GM21717 (cell line): ENCODE measurements at regions not wholly inside any gene's neighbourhood (a gene's known extent, or its start where the extent isn't known, plus 50 kb on each side); places are given as distances from the start of the nearest gene placed in this dataset.
"Not testable (repeated sequence)": the region's sequence is repeated elsewhere in the genome, so short reads cannot be mapped to it uniquely, and the experiment has no call there.

Source experiments
- ATAC-seq: cut with Tn5 transposase; IDR thresholded peaks from one replicate; pipeline ENCODE4 v1.9.1; 2021; ENCODE audit warnings: mild to moderate bottlenecking, moderate library complexity; ENCODE audit not compliant: unreplicated experiment

GRCh38 chr1:95582746-95583145 lies 348.7 kb downstream of the RWDD3 start:
- no peak for ATAC-seq

GRCh38 chr1:95583661-95584210 lies 349.7 kb downstream of the RWDD3 start:
- ATAC-seq = no peak

DNA sequence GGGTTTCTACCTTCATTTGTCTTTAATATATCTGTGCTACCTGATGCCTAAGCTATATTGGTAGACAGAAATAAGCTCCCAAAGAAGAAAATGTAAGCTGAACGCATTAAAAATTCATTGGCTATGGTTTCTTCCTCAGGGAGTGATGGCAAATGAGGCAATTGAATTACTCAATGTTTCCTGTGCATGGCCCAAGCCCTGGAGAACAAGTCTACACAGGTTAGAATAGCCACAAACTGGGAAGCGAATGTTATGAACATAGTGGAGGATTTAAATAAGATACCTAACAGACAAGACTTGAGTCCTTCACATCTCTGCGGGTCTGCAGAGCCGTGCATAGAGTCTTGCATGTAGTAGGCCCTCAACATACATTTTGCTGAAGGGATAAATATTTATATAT lies 350.3 kb downstream of the RWDD3 start:
- no peak for ATAC-seq

GRCh38 chr1:95604771-95605170 lies 370.8 kb downstream of the RWDD3 start:
- ATAC-seq = no peak

DNA sequence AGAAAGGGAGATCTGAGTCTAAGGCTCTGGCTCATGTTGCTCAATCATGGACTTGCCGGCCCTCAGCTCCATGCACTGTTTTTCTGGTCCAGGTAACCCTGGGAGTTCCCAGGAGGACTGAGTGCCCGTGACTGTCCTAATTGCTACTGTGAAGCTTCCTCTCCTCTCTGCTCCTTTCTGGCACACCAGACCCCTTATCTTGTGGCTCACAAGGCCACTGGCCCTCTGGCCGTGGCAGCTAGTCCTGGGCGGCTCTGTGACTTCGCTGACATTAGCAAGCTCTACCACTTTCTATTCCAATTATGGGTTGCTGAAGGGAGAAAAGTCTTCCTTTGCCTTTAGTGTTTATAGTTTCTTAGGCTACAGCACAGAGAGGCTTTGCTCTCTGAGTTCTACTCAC lies 380.2 kb downstream of the RWDD3 start:
- ATAC-seq = no peak

- no peak for ATAC-seq
Measured at GRCh38 chr1:95615421-95615820, 381.4 kb downstream of the RWDD3 start.

DNA sequence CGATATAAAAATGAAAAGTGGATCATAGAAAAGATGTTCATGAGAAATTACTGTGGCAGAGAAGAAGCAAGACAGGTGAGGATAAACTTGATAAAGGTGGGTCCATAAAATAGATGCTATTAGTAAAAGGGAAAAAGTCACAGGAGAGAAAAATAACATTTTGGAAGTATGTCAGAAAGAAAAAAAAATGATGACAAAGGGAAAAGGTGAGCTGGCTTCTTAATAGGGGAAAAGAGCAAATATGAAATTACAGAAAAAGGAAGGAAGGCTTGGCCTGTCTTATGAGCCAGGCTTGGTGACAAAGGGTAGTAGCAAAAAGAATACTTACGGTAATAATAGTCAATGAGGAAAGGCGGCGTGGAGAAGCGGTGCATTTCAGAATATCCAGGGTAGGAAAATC lies 386.1 kb downstream of the RWDD3 start:
- ATAC-seq = no peak

DNA sequence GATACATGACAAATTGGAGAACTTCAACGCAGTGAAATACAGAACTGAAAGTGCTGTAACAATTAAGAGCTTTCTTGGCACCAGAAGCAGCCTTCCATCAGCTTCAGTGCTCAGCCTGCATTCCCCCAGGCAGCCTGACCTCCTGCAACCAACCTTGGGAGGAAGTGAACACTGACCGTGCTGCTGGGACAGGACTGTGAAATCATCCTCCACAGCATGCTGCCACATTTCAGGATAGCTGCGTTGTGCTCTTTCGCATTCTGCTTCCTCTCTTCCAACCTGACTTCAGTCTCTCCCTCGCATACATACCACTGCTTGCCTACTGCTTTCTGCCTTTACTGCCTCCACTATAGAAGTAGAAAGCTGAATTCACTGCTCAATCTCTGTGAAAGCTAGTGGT lies 388.6 kb downstream of the RWDD3 start:
- no peak for ATAC-seq

- no peak for ATAC-seq
Measured at GRCh38 chr1:95625224-95625623, 391.2 kb downstream of the RWDD3 start.

DNA sequence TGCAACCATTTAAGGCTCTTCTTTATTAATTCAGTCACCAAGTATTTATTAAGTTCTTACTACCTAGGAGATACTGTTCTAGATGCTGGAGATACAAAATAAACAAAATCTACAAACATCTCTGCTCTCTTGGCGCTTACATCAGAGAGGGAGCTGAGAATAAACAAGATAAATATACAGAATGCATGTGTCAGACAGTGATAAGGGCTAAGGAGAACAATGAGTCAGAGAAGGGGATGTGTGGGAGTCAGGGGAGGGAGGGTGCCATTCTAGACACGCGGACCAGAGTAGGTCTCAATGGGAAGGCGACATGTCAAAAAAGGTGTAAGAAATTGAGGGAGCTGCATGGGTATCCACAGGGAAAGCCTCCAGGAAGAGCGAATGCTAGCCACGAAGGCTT lies 393.2 kb downstream of the RWDD3 start:
- no peak for ATAC-seq

GRCh38 chr1:95631695-95632094 lies 397.7 kb downstream of the RWDD3 start:
- no peak for ATAC-seq

GRCh38 chr1:95635811-95636210 lies 401.8 kb downstream of the RWDD3 start:
- no peak for ATAC-seq

DNA sequence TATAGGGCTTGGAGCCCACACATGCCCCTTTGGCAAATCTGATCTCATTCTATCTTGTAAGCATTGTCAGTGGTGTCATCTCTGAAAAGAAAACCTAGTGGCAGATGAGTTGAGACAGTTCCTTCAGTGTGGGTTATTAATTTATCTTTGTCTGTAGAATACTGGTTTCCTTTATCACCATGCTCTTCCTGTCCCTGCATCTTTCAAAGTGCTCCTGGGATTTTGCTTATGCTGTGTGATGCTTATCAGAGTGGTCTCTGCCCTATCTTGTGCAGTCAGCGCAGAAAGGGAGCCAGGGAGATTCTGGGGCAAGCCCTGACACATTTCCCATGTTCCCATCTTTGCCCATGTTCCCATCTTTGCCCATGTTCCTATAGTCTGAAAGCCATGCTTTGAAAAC lies 402.9 kb downstream of the RWDD3 start:
- ATAC-seq = no peak

- ATAC-seq = no peak
Measured at GRCh38 chr1:95640746-95641145, 406.7 kb downstream of the RWDD3 start.

DNA sequence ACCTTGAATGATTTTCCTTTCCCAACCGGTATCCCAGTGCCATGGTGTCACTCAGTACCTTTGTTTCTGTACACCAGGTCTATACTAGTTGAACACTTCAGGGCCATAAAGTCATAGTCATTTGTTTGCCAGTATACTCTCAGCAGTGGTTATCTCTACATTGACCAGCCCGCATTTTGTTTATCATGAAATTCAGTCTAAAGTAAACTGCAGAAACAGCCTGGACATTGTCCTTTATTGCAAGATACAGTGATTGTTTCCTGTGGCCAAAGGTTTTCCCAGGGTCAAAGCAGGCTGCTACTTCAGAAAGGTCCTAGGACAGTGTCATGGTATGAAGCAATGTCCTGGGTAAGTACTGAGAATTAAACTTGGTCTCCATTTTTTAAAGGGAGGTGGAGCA lies 407.4 kb downstream of the RWDD3 start:
- ATAC-seq = no peak

DNA sequence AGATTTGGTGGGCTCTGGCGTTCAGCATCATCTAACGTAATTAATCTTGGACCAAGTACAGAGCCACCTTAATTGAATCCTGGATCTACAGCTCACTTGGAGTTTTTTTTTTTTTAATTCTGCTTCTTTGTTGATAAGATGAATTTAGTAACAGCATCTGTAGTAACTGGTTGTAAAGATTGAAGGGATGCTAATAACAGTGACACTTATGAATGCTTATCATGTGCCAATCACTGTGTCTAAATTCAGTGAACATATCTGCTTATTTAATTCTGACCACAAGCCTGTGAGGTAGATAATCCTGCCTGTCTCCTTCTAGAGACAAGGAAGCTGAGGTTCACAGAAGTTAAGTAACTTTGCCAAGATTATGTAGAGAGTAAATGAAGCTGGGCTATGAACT lies 408.0 kb downstream of the RWDD3 start:
- no peak for ATAC-seq

GRCh38 chr1:95643071-95643470 lies 409.1 kb downstream of the RWDD3 start:
- no peak for ATAC-seq

GRCh38 chr1:95645126-95645525 lies 411.1 kb downstream of the RWDD3 start:
- ATAC-seq = not testable (repeated sequence)

DNA sequence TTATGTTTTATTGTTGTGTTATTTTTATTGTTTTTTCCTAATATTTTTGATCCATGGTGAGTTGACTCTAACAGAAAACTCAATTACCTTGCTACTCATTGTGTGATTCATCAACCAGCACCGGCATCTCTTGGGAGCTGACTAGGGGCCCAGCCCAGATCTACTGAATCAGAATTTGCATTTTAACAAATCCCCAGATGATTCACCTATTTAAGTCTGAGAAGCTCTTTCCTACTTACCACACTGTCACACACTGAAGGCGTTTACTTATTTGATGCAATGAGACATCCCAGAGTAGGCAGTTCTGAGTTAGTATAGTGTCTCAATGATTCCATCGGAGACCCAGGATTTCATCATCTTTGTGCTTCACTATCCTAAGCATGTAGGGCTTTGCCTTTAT lies 416.6 kb downstream of the RWDD3 start:
- ATAC-seq = no peak

DNA sequence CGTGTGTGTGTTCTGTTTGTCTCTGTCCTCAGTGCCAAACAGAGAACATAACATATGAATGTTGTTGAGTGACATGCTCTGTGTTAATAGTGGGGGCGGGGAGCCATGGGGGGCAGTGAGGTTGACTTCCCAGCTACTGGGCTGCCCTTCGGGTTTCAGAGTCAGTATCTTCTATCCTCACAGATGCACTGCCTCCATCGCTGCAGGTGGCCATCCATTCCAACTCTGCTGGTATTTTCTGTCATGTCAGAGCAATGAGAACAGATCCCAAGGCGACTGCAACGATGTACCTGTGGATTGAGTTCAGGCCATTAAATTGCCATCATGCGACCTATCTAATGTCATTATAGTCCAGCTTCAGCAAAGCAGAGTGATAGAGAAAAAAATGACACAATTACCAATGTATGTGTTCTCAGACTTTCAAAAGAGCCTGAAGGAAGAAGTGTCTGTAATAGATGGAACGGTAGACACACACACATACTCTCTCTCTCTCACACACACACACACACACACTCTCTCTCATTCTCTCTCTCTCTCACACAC lies 418.5 kb downstream of the RWDD3 start:
- no peak for ATAC-seq

DNA sequence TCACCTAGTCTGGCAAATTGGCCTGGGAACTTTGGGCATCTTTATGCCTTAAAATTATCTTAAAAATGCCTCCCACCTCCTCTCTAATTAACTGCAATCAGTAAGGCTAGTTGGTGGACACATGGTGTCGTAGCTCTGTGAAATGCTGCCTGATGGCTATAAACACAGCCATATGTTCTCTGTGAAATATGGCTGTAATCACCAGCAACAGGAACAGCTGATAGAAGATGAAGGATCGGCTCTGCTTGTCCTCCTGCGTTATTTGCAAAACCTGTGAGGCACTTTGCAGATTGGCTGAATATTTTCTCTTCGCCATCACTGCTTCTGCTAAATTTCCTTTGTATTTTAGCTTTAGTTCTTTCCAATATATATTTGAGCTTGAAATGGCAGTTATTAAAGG lies 419.6 kb downstream of the RWDD3 start:
- no peak for ATAC-seq

DNA sequence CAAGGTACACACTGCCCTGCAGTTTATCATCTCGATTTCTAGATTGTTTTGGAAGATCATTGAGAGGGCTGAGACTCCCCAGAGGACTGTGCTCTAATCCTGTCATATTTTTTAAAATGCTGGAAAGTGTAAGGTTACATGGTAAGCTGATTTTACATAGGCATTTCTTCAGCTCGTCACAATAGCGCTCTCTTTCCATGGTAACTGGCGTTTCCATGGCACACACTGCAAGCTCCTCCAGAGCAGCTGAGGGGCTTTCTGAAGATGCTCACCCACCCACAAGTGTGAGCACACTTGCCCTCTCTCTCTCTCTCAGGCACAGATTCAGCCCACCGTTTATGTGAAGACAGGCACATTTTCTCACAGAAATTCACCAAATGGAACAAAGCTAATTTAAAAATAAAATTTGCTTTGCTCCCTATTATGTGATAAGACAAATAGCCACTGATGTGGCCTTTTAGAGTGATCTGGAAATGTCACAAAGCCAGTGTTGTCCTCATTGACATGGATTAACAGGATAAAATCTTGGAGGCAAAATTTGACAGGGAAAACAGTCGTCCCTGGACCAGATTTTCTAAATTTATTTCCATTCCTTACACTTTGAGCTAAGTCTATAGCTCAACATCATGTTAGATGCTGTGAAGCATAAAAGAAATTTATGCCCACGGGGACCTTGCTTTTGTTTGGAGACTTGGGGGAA lies 421.5 kb downstream of the RWDD3 start:
- ATAC-seq = no peak

- ATAC-seq = no peak
Measured at GRCh38 chr1:95657248-95657647, 423.2 kb downstream of the RWDD3 start.
